Sciatic nerve (tissue), 2 donors: ENCODE measurements at regions not wholly inside any gene's neighbourhood (a gene's known extent, or its start where the extent isn't known, plus 50 kb on each side); places are given as distances from the start of the nearest gene placed in this dataset.

Experiments
- ATAC-seq: fragments of 200-7000 bp; cut with Tn5 transposase; one replicate; pipeline ENCODE4 v1.9.1; 2020; ENCODE audit warnings: mild to moderate bottlenecking, moderate library complexity
- DNase-seq: peaks from one replicate; pipeline ENCODE4 v3.0.0-alpha.2; 2020; ENCODE audit warnings: low spot score
- intact Hi-C: fragments of 100-400 bp; cut with DNase I; formaldehyde crosslinking; loops from one replicate; pipeline ENCODE4 v1.14.2; 2022
- donor health status: DM: no; HTN: no; CAD: no.
- donor health status: DM: no; HTN: no; CAD: no.

DNA sequence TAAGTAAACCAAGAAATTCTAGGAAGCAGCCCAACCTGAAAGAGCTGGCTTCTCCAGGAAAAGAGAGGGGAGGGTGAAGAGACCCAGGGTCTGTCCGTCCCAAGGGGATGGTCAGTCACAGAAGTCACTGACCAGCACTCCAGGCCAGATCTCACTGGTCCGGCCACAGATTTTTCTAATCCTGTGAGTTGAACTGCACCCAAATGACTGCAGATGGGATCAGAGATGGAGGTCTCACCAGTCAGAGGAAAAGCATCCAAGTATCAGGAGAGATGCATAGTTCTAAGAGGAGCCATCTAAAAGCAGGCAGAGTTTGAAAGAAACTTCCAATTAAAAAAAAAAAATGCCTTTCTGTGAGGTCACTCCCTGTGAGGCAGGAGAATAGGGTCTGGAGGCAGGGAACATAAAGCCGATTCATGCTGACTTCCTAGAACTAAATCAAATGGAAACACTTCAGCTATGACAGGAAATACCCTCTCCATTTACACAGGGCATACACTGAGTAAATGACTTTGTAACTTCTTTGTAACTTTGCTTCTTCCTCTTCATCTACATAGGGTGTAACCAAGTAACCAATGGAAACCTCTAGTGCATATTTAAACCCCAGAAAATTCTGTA, 144.5 kb downstream of the CCDC34 start:
- DNase-seq, result no peak
- intact Hi-C loops, result no loop called here
- peak; percentile 30 for ATAC-seq

DNA sequence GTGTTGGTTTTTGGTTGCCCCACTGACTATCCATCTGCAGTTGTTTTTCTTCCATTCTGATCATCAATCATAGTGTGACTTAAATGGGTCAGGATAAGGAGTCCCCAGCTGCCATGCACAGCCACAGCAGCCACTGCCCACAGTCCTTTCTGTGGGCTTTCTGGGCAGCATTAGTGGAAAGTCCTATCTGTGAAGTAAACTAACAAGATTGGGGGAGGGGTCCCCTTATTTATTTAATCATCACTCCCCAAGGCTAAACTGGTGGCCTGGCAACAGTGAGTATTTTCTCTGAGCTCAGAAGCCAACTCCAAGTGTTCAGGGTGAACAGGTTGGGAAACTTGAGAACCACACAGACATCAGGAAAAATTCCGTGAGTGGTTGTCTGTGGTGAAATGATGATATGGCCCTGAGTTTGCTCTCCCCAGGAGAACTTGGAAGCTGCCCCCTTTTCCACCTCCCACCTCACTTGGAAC, 145.0 kb downstream of the CCDC34 start:
- DNase-seq (no peak), ATAC-seq (peak; percentile 30)
- intact Hi-C loops, result no loop called here

DNA sequence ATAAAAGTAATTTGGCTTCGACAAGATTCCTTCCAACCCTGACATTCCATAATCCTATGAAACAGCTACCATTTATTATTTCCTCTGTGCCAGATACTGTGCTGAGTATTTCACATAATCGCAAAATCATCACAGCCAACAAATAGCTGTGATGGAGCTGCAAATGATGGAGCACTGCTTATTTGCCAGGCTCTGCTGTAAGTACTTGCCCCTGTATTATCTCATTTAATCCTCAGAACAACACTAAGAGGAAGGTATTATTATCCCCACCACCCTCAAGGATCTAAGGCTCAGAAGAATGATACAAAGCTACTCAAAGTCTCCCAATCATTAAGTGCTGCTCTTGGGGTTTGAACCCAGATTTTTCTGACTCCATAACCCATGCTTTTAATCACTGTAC, 145.5 kb downstream of the CCDC34 start:
- no peak for ATAC-seq

DNA sequence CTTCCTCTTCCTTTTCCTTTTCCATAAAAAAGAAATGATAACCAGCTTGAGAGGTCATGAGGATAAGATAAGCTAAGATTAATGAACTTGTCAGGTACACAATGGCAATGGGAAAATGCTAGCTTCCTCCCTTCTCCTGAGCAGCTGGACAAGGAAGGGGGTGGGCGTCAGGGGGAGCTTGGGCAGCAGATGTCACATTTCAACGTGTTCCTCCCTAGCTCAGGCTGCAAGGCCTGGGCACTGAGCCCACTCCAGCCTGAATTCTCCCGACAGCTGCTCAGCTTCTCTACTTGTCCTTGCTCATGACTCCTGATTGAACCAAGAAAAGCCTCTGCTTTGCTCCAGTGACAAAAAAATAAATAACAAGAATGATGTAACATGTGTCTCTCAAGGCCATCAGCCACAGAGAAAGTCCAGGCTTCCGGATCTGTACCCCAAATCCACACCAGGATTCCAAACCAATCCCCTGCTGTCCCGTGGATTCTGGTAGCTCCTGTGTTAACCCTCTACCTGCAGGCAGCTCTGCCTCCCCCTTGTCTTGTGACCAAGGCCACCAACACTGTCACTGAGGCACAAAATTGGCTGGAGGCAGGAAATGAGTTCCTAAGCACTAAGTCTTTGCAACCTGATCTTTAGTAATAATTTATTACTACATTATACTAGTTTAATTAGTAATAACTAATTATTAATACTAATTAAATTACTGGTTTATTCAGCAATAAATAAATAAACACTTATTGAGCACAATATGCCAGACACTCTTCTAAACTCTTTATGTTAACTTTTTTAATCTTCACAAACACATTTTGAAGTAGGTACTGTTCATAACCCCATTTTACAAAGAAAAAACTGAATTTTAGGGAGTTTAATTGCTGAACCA, 146.5 kb downstream of the CCDC34 start:
- intact Hi-C loops, result loop anchor here (1.0 kb wide), 1 partner anchor 29 kb away; no protein-coding TSS in a partner anchor
- peak; percentile 30 for ATAC-seq
- no peak for DNase-seq

More for the DNA sequence above, 145.5 kb downstream of the CCDC34 start:
- intact Hi-C loops, result no loop called here
- DNase-seq, result no peak

DNA sequence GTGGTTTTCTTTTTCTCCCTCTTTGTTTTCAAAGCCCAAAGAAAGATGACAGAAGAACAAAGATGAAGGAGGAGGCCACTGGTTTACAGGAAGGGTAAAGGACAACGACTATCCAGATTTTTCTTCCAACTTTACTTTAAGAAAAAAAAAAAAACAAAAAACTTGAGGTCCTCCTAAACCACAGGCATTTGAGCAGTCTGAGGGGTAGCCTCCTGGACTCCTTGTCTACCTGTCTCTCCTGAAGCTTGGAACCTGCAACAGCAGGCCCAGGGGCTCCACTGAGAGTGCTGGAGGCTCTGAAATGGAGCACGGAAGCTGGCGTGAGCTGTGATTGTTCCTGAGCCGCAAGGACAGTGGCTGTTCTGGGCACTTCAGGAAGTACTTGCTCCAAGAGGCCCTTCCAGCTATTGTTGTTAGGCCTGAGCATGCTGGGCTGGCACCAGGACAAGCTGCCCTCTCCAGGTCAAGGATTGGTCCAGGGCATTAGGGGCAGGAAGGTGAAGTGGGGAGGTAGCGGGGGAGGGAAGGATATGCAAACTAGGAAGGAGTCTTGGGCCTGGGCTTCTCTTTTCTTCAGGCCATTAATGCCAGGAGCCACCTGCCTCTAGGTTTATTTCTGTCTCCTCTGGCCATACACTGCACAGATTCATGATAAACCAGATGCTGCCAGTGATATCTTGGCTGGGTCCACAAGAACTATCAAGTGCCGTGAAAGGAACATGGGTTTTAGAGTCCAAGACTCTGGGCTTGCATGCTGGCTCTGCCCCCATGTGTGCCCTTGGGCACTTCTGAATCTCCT, 147.3 kb downstream of the CCDC34 start:
- DNase-seq, result no peak
- ATAC-seq, result peak; percentile 21
- intact Hi-C loops, result loop anchor here (1.0 kb wide), 1 partner anchor 30 kb away; no protein-coding TSS in a partner anchor

DNA sequence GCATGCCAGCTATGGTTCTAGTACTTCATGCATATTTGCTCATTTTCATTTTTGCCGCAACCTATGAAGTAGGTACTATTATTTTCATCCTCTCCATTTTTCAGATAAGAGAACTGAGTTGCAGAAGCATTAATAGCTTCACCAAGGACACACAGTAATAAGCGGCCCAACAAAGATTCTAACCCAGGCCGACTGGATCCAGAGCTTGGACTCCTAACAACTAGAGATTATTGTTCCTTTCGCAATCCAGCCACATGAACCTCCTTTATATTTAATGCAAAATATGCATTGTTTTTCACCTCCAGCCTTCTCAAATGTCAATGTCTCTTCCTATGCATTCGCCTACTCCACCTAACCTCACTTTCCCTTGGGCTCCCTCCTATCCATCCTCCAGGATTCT, 148.3 kb downstream of the CCDC34 start:
- intact Hi-C loops, result no loop called here
- DNase-seq (no peak), ATAC-seq (no peak)

DNA sequence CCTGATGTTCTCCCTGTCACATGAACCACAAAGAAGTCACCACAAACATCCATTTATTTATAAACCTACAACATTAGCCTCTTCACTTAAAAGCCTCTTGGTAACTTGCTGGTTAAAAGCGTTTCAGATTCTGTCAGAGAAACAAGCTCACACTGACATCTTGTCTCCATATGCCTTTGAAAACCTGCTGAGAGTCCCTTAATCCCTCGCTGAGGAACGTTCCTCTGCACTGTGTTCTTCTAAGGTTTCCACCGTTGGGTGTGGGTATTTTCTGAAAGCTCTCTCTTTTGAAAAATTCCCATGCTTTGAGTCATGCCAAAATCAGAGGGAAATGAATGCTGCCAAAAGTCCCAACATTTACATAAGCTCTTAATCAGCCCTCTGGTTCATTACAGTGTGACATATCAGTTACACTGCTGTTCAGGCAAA, 149.8 kb downstream of the CCDC34 start:
- DNase-seq, result no peak
- peak; percentile 21 for ATAC-seq
- intact Hi-C loops, result no loop called here

DNA sequence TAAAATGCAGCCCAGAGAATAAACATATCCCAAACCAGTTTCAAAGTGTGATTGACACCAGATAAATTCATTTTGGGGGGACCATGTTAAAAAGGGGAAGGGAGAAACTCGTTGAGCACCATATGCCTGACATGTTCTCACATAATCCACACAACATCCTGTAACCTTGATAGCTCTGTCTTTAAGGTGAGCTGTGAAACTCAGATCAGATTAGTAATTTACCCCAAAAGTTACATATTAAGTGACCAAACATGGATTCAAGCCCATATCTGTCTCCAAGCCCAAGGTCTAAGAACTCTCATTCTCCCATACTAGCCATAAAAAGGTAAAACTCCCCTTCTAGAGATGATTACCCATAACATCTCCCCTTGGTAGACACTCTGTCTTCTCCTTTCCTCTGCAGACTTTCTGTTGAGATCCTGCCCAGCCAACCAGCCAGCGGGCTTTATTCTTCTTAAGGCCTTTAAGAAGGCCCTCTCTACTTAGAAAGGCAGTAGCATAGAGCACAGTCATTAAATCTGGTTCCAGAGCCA, 150.7 kb downstream of the CCDC34 start:
- DNase-seq, result no peak
- ATAC-seq, result no peak
- intact Hi-C loops, result no loop called here

DNA sequence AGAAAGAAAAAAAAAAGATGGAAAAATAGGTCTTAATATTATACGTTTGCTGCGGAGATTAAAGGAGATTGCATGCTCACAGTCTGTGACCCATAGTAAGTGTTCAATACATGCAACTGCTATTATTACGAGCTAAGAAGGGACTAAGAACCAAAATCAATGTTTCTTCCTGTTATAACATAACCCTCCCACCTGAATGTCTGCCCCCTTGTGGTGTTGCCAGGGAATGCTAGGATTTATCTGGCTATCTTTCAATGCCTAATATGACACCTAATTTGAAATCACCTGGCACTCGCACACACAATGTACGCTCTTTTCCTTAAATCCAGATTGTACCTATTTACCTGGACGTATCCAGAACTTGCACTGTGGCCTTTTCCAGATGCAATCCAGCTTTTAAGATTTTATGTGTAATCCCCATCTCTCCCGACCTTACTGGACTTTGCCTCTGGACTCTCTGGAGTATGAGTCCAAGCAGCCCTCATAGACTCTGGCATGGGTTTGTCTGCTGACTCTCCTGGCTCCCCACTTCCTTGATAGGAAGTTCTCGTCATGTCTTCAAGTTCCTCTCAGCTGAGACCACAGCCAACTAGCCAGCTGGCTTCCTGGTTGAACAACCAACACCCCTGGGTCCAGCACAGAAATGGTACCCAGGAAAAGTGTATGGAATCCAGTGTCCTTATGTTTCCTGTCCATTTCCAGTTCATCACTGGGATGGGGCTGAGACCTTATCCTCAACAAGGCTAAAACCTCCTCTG, 151.5 kb downstream of the CCDC34 start:
- no peak for ATAC-seq
- intact Hi-C loops, result no loop called here

DNA sequence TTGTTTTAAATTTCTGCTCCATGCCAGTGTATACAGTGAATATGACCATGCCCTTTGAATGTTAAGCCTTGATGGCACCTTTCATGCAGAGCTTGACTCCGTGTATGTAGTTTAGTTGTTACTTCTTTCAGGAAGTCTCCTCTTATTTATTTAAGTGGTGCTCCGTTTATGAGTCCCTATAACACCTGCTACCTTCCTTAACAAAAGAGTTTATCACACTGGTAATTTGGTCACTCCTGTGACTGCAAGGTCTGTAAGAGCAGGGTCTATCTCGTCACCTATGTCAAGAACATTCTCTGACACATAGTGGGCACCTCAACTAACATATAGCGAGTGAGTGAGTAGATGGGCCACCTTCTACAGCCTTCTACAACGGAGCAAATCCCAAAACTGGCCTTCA, 152.5 kb downstream of the CCDC34 start:
- ATAC-seq (no peak), DNase-seq (no peak)
- intact Hi-C loops, result no loop called here

More for the DNA sequence above, 151.5 kb downstream of the CCDC34 start:
- DNase-seq, result no peak

DNA sequence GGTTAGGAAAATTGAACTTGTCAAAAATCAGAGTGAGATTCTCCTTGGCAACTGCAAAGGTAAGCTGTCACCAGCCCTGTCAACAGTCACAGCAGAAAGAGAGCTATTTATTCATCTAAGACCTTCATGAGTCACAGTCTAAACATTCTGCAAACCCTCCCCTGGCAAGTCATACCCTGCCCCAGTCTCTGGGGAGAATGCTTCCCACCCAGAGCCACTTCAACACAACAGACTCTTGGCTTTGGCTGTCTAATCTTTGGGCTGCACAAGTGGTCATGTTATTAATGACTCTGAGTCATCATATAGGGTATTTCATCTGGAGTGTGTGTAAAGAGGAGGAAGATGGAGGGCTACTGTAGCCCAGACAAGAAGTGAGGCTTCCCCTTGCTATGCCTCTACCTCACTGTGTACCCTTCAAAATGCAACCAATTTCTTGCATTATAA, 153.4 kb downstream of the CCDC34 start:
- DNase-seq (no peak), ATAC-seq (no peak)

DNA sequence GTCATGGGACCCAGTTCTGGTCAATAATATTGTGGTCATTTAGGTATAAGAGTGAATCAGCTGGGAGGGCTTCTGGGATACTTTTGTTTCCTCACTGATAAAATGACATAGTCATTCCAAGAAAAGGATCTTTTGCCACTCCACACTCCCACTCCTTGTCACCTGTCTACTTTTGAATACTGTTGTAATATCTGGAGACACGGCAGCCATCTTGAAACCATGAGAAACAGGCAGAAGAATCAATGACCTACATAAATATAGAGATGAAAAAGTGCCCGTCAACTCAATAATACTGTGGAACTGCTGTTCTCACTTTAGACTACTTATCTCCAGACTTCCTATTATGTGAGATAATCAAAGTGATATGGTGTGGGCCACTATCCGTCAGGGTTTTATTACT, 154.2 kb downstream of the CCDC34 start:
- intact Hi-C loops, result no loop called here
- no peak for DNase-seq
- no peak for ATAC-seq

More for the DNA sequence above, 153.4 kb downstream of the CCDC34 start:
- intact Hi-C loops, result no loop called here

DNA sequence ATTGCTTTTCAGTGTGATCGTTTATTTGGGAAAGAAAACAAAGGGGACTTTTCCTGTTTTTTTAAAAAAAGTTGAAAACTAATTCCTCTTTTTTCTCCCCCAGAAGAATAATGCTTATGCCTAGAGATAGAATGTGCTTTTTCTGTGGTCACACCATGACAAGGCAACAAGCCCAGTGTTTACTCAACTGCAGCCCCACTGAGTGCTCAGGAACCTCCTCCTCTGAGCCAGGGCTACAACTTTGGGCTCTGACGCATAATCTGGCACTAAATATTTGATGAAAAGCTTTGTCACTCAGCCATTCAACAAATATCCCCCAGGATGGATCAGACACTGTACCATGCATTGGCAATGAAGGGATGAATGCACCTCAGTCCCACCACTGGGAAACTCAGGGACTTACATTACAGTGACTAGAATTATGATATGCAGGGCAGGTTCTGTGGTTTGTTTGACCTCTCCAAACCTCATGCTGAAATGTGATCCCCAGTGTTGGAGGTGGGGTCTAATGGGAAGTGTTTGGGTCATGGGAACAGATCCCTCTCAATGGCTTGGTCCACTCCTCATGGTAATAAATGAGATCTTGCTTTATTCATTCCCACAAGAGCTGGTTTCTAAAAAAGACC, 155.9 kb downstream of the CCDC34 start:
- intact Hi-C loops, result no loop called here
- ATAC-seq (no peak), DNase-seq (no peak)

DNA sequence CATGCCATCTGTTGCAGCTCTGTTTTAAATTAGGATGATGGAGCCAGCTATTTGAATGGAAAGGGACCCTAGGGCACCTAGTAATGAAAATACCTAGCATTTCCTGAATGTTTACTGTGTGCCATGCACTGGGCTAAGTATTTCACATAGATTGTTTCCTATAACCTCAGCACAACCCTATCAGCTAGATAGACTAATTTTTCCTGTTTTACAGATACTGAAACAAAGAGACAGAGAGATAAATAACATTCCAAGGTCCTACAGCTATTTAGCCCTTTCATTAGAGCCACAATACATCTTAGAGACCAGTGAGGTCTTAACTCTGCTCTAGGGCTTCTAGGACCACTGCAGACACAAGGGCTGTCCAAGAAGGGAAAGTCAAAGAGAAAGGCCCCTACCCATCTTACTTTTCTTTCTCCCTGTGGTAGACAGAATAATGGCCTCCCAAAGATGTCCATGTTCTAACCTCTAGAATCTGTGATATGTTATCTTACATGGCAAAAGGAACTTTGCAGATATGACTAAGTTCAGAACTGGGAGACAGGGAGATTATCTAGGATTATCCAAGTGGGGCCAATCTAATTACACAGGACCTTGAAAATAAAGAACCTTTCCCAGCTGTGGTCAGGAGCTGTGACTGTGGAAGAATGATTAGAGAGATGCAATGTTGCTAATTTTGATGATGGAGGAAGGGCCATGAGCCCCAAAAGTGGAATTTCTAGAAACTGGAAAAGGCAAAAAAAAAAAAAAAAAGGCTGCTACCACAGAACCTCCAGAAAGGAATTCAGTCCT, 157.0 kb downstream of the CCDC34 start:
- DNase-seq, result no peak
- no peak for ATAC-seq
- intact Hi-C loops, result no loop called here

DNA sequence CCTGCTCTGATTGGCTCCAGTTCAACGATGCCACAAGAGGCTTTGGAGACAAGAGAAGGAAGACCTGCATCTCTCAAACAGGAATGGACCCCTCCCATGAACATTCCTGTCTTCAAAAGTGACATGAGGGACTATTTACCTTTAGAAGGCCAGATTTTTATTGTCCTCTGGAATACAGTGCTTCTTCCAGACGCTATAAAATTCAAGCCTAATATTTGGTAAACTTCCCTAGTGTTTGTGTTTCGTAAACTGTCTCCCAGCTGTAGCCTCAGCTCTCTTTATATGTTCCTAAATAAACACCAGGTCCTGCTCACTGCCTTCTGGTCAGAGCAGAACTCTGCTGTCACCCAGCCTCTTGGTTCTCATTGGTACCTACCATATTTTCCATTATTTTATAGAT, 157.8 kb downstream of the CCDC34 start:
- DNase-seq, result no peak
- intact Hi-C loops, result no loop called here
- no peak for ATAC-seq

DNA sequence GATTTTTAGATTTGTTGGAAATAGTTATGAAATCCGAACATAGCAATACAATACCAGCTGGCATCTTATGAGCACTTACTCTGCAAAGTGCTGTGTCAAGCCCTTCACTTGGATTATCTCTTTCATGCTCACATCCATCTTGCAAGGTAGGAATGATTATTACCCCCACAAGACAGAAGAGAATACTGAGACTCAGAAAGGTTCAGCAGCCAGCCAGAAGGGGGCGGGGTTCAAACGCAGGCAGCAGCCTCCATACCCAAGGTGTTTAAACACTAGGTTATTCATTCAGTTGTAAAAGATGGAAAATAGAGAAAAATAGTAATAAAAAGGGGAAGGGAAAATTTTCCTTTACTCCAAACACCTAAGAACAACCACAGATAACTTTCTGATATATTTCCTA, 158.5 kb downstream of the CCDC34 start:
- no peak for ATAC-seq
- intact Hi-C loops, result no loop called here
- no peak for DNase-seq

DNA sequence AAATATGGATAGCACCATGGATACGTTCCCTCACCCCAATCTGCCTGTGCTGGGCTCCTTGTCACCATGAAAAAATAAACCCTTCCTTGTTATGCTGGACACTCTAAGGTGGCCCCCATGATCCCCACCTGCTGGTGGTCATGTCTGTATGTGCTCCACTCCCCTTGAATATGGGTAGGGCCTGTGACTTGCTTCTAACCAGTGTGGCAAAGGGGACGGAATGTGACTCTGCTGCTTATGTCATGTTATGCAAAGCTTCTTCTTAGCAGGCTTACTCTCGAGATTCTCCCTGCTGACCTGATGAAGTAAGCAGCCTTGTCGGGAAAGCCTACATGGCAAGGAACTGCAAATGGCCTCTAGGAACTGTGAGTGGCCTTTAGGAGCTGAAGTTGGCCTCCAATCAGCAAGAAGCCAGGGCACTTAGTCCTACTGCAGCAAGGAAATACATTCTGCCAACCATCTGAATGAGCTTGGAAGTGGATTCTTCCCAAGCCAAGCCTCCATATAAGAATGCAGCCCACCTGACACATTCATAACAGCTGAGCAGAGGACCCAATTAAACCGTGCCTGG, 159.9 kb downstream of the CCDC34 start:
- ATAC-seq, result no peak
- intact Hi-C loops, result no loop called here

More for the DNA sequence above, 159.9 kb downstream of the CCDC34 start:
- no peak for DNase-seq
